ENCODE measurements at regions not wholly inside any gene's neighbourhood (a gene's known extent, or its start where the extent isn't known, plus 50 kb on each side); places are given as distances from the start of the nearest gene placed in this dataset.
"Not testable (repeated sequence)": the region's sequence is repeated elsewhere in the genome, so short reads cannot be mapped to it uniquely, and the experiment has no call there.

DNA sequence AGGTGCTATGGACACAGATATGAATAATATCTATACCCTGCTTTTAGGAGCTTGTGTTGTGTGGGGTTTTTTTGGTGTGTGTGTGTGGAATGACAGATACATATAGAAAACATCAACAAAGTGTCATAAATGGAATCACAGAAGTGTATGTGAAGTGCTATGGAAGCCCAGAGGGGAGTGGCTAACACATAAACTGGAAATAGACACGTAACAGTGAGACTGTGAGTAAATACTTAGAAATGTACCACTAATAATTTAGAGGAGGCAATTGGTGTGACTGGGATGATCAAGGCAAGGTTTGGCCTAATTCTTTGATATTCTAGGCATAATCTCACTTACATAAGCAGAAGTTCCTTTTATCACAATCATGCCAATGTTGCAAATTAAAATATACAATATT is 169.3 kb upstream of the TENM4 start:
- Histone ChIP-seq H3K9me3 (ENCODE audit: control insufficient read depth, insufficient read depth, low read length) (no peaks in the 10 kb centered on the region), H3K4me3 (ENCODE audit: low read length) (no peak overlapping the region), H4K20me1 (ENCODE audit: control insufficient read depth, insufficient read depth, low read depth, low read length) (no peaks in the 10 kb centered on the region), H3K4me1 (ENCODE audit: control insufficient read depth, low read length) (no peaks in the 10 kb centered on the region), H3K27me3 (ENCODE audit: control insufficient read depth, low read length) (no peaks in the 10 kb centered on the region), H3K9me2 (replicated peaks; ENCODE audit: control insufficient read depth, low read length) (no peaks in the 10 kb centered on the region), H3K27ac (ENCODE audit: low read depth, low read length) (no peak overlapping the region), H3K36me3 (ENCODE audit: control insufficient read depth, low read length) (no peaks in the 10 kb centered on the region), H3K79me2 (ENCODE audit: control insufficient read depth, low read length) (no peaks in the 10 kb centered on the region), H3K4me2 (ENCODE audit: low read length) (no peak overlapping the region), H3F3A (ENCODE audit: control insufficient read depth, insufficient read depth) (no peaks in the 10 kb centered on the region)
- TF ChIP-seq EZH2phosphoT487 (IDR thresholded peaks at IDR 0.05; ENCODE audit: borderline replicate concordance, low read length) = no peak

DNA sequence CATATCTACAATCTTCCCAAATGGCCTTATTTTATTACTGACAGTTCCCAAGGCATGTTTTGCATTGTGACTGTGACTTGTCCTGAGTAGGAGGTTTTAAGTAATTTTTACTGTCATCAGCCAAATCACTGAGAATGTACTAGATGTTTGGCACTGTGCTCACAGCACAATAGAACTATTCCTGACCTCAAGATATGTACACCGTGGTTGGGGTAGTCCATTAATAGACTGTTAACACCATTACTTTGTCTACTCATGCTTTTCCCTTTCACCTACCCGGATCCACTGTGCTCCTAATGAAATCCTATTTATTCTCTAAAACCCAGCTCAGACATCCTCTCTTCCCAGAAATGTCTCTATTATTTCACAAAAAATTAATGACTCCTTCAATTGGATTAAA is 168.7 kb upstream of the TENM4 start:
- Histone ChIP-seq H3K79me2 (ENCODE audit: control insufficient read depth, low read length) (no peaks in the 10 kb centered on the region), H3K27ac (ENCODE audit: low read depth, low read length) (no peak overlapping the region), H3K36me3 (ENCODE audit: control insufficient read depth, low read length) (no peaks in the 10 kb centered on the region), H4K20me1 (ENCODE audit: control insufficient read depth, insufficient read depth, low read depth, low read length) (no peaks in the 10 kb centered on the region), H3F3A (ENCODE audit: control insufficient read depth, insufficient read depth) (no peaks in the 10 kb centered on the region), H3K9me3 (ENCODE audit: control insufficient read depth, insufficient read depth, low read length) (no peaks in the 10 kb centered on the region), H3K27me3 (ENCODE audit: control insufficient read depth, low read length) (no peaks in the 10 kb centered on the region), H3K4me2 (ENCODE audit: low read length) (no peak overlapping the region), H3K4me3 (ENCODE audit: low read length) (no peak overlapping the region), H3K4me1 (ENCODE audit: control insufficient read depth, low read length) (no peaks in the 10 kb centered on the region), H3K9me2 (replicated peaks; ENCODE audit: control insufficient read depth, low read length) (no peaks in the 10 kb centered on the region)
- no peak for TF ChIP-seq EZH2phosphoT487 (IDR thresholded peaks at IDR 0.05; ENCODE audit: borderline replicate concordance, low read length)
- TF ChIP-seq, protein P1, sequence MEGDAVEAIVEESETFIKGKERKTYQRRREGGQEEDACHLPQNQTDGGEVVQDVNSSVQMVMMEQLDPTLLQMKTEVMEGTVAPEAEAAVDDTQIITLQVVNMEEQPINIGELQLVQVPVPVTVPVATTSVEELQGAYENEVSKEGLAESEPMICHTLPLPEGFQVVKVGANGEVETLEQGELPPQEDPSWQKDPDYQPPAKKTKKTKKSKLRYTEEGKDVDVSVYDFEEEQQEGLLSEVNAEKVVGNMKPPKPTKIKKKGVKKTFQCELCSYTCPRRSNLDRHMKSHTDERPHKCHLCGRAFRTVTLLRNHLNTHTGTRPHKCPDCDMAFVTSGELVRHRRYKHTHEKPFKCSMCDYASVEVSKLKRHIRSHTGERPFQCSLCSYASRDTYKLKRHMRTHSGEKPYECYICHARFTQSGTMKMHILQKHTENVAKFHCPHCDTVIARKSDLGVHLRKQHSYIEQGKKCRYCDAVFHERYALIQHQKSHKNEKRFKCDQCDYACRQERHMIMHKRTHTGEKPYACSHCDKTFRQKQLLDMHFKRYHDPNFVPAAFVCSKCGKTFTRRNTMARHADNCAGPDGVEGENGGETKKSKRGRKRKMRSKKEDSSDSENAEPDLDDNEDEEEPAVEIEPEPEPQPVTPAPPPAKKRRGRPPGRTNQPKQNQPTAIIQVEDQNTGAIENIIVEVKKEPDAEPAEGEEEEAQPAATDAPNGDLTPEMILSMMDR (IDR thresholded peaks at IDR 0.05; ENCODE audit: low read depth, low read length, poor library complexity, severe bottlenecking) = no peak

DNA sequence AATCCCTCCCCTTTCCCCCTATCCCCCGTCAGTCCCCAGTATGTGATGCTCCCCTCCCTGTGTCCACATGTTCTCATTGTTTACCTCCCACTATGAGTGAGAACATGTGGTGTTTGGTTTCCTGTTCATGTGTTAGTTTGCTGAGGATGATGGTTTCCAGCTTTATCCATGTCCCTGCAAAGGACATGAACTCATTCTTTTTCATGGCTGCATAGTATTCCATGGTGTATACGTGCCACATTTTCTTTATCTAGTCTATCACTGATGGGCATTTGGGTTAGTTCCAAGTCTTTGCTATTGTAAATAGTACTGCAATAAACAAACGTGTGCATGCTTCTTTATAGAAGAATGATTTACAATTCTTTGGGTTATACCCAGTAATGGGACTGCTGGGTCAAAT is 165.6 kb upstream of the TENM4 start:
- not testable (repeated sequence) for H3K4me2 ChIP-seq (ENCODE audit: low read length); H3K79me2 ChIP-seq (ENCODE audit: control insufficient read depth, low read length); H3K27me3 ChIP-seq (ENCODE audit: control insufficient read depth, low read length); H3K9me2 ChIP-seq (replicated peaks; ENCODE audit: control insufficient read depth, low read length); H3K36me3 ChIP-seq (ENCODE audit: control insufficient read depth, low read length); H3K4me3 ChIP-seq (ENCODE audit: low read length); H3F3A ChIP-seq (ENCODE audit: control insufficient read depth, insufficient read depth); H3K27ac ChIP-seq (ENCODE audit: low read depth, low read length); H3K4me1 ChIP-seq (ENCODE audit: control insufficient read depth, low read length); H4K20me1 ChIP-seq (ENCODE audit: control insufficient read depth, insufficient read depth, low read depth, low read length); H3K9me3 ChIP-seq (ENCODE audit: control insufficient read depth, insufficient read depth, low read length)

DNA sequence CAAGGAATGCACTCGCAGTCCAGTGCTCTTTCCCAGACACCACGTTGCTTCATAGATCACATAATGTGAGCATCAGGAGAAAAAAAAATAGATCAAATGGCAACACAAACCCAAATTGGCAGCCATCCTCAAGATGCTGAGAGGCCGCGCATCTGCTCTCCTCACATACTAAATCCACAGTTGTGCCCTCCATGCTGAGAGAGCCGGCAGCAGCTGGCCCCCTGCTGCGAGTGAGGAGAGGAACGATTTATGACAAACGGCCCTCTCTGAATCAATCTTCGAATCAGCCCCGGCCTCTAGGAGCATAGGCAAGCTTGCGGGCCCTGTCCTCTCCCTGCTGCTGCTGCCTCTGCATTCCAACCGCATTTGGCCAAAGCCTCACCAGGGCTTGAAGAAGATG is 159.9 kb upstream of the TENM4 start:
- no peak overlapping the region for H3K4me2 ChIP-seq (ENCODE audit: low read length)
- TF ChIP-seq, protein P1 (IDR thresholded peaks at IDR 0.05; ENCODE audit: low read depth, low read length, poor library complexity, severe bottlenecking) = no peak
- TF ChIP-seq EZH2phosphoT487 (IDR thresholded peaks at IDR 0.05; ENCODE audit: borderline replicate concordance, low read length) = no peak
- no peaks in the 10 kb centered on the region for H3K36me3 ChIP-seq (ENCODE audit: control insufficient read depth, low read length)
- no peaks in the 10 kb centered on the region for H3K9me3 ChIP-seq (ENCODE audit: control insufficient read depth, insufficient read depth, low read length)
- no peaks in the 10 kb centered on the region for H3K9me2 ChIP-seq (replicated peaks; ENCODE audit: control insufficient read depth, low read length)
- no peaks in the 10 kb centered on the region for H3F3A ChIP-seq (ENCODE audit: control insufficient read depth, insufficient read depth)
- H3K79me2 ChIP-seq (ENCODE audit: control insufficient read depth, low read length) = no peaks in the 10 kb centered on the region
- H3K27me3 ChIP-seq (ENCODE audit: control insufficient read depth, low read length) = no peaks in the 10 kb centered on the region
- no peak overlapping the region for H3K27ac ChIP-seq (ENCODE audit: low read depth, low read length)
- no peak overlapping the region for H3K4me3 ChIP-seq (ENCODE audit: low read length)
- H3K4me1 ChIP-seq (ENCODE audit: control insufficient read depth, low read length) = no peaks in the 10 kb centered on the region
- H4K20me1 ChIP-seq (ENCODE audit: control insufficient read depth, insufficient read depth, low read depth, low read length) = no peaks in the 10 kb centered on the region
